Thyroid gland (tissue), 4 donors: ENCODE measurements at regions not wholly inside any gene's neighbourhood (a gene's known extent, or its start where the extent isn't known, plus 50 kb on each side); places are given as distances from the start of the nearest gene placed in this dataset.

Experiments
- DNase-seq, 2 donors: peaks; one replicate each; pipeline ENCODE4 v3.0.0-alpha.2; 2019
- H3K27ac ChIP-seq, 3 donors: fragments of 200-600 bp; sonication (generic); 1 replicate in 2 of 3; 2 replicates in 1 of 3; pipeline ENCODE4 v1.5.1; 2016 to 2019; ENCODE audit warnings: mild to moderate bottlenecking in 1 of 3, moderate library complexity in 1 of 3
- H3K27me3 ChIP-seq: fragments of 200-600 bp; sonication (generic); one replicate; pipeline ENCODE4 v1.5.1; 2019
- H3K36me3 ChIP-seq, 2 donors: fragments of 200-600 bp; sonication (generic); one replicate each; pipeline ENCODE4 v1.5.1; 2016 to 2019
- H3K4me1 ChIP-seq, 2 donors: fragments of 200-600 bp; sonication (generic); one replicate each; pipeline ENCODE4 v1.5.1; 2017 to 2019
- H3K4me3 ChIP-seq, 3 donors: fragments of 200-600 bp; sonication (generic); replicated peaks in 1 of 3; 1 replicate in 2 of 3; 2 replicates in 1 of 3; pipeline ENCODE4 v1.5.1; 2016; ENCODE audit warnings: mild to moderate bottlenecking in 1 of 3
- H3K9me3 ChIP-seq: fragments of 200-600 bp; sonication (generic); one replicate; pipeline ENCODE4 v1.5.1; 2017
- CTCF ChIP-seq, 6 experiments: fragments of 200-600 bp in 3 of 6; fragments of 450-650 bp in 3 of 6; sonication (generic) in 3 of 6; IDR thresholded peaks; one replicate each; pipeline ENCODE4 v1.5.1; 2016 to 2019; ENCODE audit warnings: antibody characterized with exemption in 6 of 6, mild to moderate bottlenecking in 2 of 6, inconsistent platforms in 1 of 6, moderate library complexity in 1 of 6
- POLR2A ChIP-seq, 2 donors: fragments of 450-650 bp; IDR thresholded peaks; one replicate each; pipeline ENCODE4 v1.6.1; 2017; ENCODE audit warnings: antibody characterized with exemption in 2 of 2, mild to moderate bottlenecking in 2 of 2, moderate library complexity in 1 of 2
- WGBS, 2 donors: methylation state at CpG; one replicate each; pipeline ENCODE4 v1.1.5; 2017; 5-methylcytosine and 5-hydroxymethylcytosine counted together
- intact Hi-C: fragments of 100-400 bp; cut with DNase I; formaldehyde crosslinking; loops from one replicate; pipeline ENCODE4 v1.15.1; 2023

DNA sequence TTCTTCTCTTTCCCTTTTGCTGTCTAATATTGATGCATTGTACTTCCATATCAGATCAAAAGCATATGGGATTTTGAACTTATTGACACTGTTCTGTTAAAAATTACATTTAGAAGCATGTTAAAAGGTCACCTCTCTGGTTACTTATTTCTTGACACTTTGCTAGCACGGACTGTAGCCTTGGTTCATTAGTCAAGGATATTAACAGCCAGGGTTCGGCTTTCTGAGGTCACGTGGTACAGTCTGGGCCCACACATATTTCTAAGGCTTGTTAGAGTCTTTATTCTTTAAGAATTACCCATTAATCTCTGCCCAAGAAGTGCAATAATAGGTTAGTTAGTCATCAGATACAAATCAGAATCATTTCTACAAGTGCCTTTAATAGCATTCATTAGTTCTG, 1035.8 kb upstream of the FANCL start:
- 66 to 67% methylated on average over 3 of the region's 3 CpGs for WGBS, 2 donors
- Histone ChIP-seq H3K4me1 (no peaks in the 10 kb centered on the region), H3K4me3 (no peak overlapping the region), H3K27ac (no peak overlapping the region), H3K27me3 (no peaks in the 10 kb centered on the region), H3K9me3 (no peaks in the 10 kb centered on the region), H3K36me3 (no peaks in the 10 kb centered on the region)
- DNase-seq: no peak
- intact Hi-C loops: no loop called here
- TF ChIP-seq CTCF (IDR thresholded peaks at IDR 0.05) (no peak), POLR2A (IDR thresholded peaks at IDR 0.05) (no peak)

DNA sequence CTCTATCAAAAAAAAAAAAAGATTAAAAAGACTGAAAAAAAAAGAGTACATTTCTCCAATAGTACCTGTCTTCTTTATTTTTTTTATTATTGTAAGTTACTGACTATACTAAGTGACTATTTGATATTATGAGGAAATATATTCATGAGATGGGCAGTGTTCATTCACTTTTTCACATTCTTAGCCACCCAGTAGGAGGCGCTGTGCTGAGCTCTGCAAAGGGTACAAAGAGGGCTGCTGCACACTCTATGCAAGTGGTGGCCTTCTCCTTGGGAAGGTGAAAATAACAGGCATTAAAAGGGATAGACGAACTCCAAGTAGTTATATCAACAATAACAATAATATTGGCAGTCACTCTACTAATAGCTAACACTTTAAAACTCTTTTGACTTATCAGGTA, 1034.9 kb upstream of the FANCL start:
- Histone ChIP-seq H3K36me3 (no peaks in the 10 kb centered on the region), H3K4me1 (no peaks in the 10 kb centered on the region), H3K4me3 (no peak overlapping the region), H3K9me3 (no peaks in the 10 kb centered on the region), H3K27me3 (no peaks in the 10 kb centered on the region), H3K27ac (no peak overlapping the region)
- no peak for TF ChIP-seq POLR2A (IDR thresholded peaks at IDR 0.05)
- TF ChIP-seq CTCF (IDR thresholded peaks at IDR 0.05): no peak
- no peak for DNase-seq
- intact Hi-C loops: no loop called here
- 50 to 52% methylated on average over 2 of the region's 2 CpGs for WGBS, 2 donors

DNA sequence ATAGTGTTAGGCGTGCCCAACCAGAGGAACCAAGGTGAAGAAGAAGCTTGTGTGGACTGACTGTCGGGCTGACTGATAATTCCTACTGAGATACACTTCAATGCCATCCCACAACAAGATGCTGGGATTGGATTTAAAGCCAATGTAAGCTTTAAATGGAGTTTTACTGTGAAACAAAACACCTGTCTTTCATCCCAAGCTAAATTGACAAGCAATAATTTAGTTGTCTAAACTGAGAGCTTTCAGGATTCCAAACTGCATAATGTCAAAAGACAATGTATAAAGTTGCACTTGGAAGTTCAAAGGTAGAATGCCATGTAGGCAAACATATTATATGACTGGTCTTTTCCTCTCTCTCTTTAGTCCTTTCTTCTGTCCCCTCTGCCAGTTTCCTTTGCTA, 1025.3 kb upstream of the FANCL start:
- H3K4me3 ChIP-seq: no peak overlapping the region
- no peaks in the 10 kb centered on the region for H3K4me1 ChIP-seq
- H3K36me3 ChIP-seq: no peaks in the 10 kb centered on the region
- intact Hi-C loops: no loop called here
- TF ChIP-seq POLR2A (IDR thresholded peaks at IDR 0.05) (no peak), CTCF (IDR thresholded peaks at IDR 0.05) (no peak)
- WGBS, 2 donors: 71 to 80% methylated on average over 2 of the region's 2 CpGs
- no peak for DNase-seq
- no peaks in the 10 kb centered on the region for H3K27me3 ChIP-seq
- H3K27ac ChIP-seq: no peak overlapping the region
- H3K9me3 ChIP-seq: no peaks in the 10 kb centered on the region

GRCh38 chr2:59259913-59260312, 1018.8 kb upstream of the FANCL start:
- DNase-seq: no peak
- Histone ChIP-seq H3K27ac (no peak overlapping the region), H3K27me3 (no peaks in the 10 kb centered on the region), H3K36me3 (no peaks in the 10 kb centered on the region), H3K4me3 (no peak overlapping the region), H3K9me3 (no peaks in the 10 kb centered on the region), H3K4me1 (no peaks in the 10 kb centered on the region)
- TF ChIP-seq CTCF (IDR thresholded peaks at IDR 0.05): no peak
- no peak for TF ChIP-seq POLR2A (IDR thresholded peaks at IDR 0.05)
- intact Hi-C loops: no loop called here
- WGBS, 2 donors: 76 to 80% methylated on average over 3 of the region's 3 CpGs

GRCh38 chr2:59256290-59256689, 1015.2 kb upstream of the FANCL start:
- no peak for DNase-seq
- no peak overlapping the region for H3K4me3 ChIP-seq
- H3K36me3 ChIP-seq: no peaks in the 10 kb centered on the region
- H3K9me3 ChIP-seq: no peaks in the 10 kb centered on the region
- no peak overlapping the region for H3K27ac ChIP-seq
- 78 to 81% methylated on average over 4 of the region's 4 CpGs for WGBS, 2 donors
- no peaks in the 10 kb centered on the region for H3K27me3 ChIP-seq
- TF ChIP-seq CTCF (IDR thresholded peaks at IDR 0.05) (no peak), POLR2A (IDR thresholded peaks at IDR 0.05) (no peak)
- intact Hi-C loops: no loop called here
- H3K4me1 ChIP-seq: no peaks in the 10 kb centered on the region
